HFFc6 (cell line): ENCODE measurements at regions not wholly inside any gene's neighbourhood (a gene's known extent, or its start where the extent isn't known, plus 50 kb on each side); places are given as distances from the start of the nearest gene placed in this dataset.

Source experiments
- DNase-seq: peaks from one replicate; pipeline ENCODE4 v3.0.0-alpha.2; 2018
- H3K27ac Mint-ChIP-seq: 2 replicates; pipeline ENCODE4 v1.8.0; 2020; ENCODE audit warnings: mild to moderate bottlenecking, mixed read lengths
- H3K27me3 Mint-ChIP-seq: 2 replicates; pipeline ENCODE4 v1.8.0; 2021; ENCODE audit warnings: mild to moderate bottlenecking, moderate library complexity, mixed read lengths; ENCODE audit not compliant: insufficient read depth
- H3K36me3 Mint-ChIP-seq: 2 replicates; pipeline ENCODE4 v1.8.0; 2021; ENCODE audit warnings: low read depth, mixed read lengths
- H3K4me1 Mint-ChIP-seq: 2 replicates; pipeline ENCODE4 v1.8.0; 2020; ENCODE audit warnings: low read depth, mixed read lengths
- H3K4me3 Mint-ChIP-seq: 2 replicates; pipeline ENCODE4 v1.8.0; 2020; ENCODE audit warnings: mild to moderate bottlenecking, moderate library complexity, mixed read lengths
- H3K9me3 Mint-ChIP-seq: 2 replicates; pipeline ENCODE4 v1.8.0; 2020; ENCODE audit warnings: mild to moderate bottlenecking, mixed read lengths
- CTCF ChIP-seq: fragments of 200-600 bp; sonication (generic); IDR thresholded peaks from 2 replicates; pipeline ENCODE4 v1.5.0; 2021; ENCODE audit warnings: antibody characterized with exemption, mild to moderate bottlenecking

GRCh38 chr2:139080244-139080643 lies 300.1 kb upstream of the NXPH2 start:
- Mint-ChIP-seq H3K9me3 (peaks cover 43% of the 10 kb centered on the region), H3K27me3 (no peaks in the 10 kb centered on the region; the same call in 1 of the 2 replicates), H3K27ac (no peak overlapping the region), H3K4me1 (no peaks in the 10 kb centered on the region), H3K36me3 (no peaks in the 10 kb centered on the region), H3K4me3 (no peak overlapping the region)
- TF ChIP-seq CTCF = no peak
- DNase-seq = no peak

- Mint-ChIP-seq H3K9me3 (peaks cover 39% of the 10 kb centered on the region), H3K27ac (no peak overlapping the region), H3K36me3 (no peaks in the 10 kb centered on the region), H3K27me3 (no peaks in the 10 kb centered on the region; the same call in 1 of the 2 replicates), H3K4me1 (no peaks in the 10 kb centered on the region), H3K4me3 (no peak overlapping the region)
- TF ChIP-seq CTCF = no peak
- DNase-seq = no peak
Observed at GRCh38 chr2:139079311-139079710, 299.1 kb upstream of the NXPH2 start.

- DNase-seq = no peak
- Mint-ChIP-seq H3K27ac (no peak overlapping the region), H3K4me3 (no peak overlapping the region), H3K27me3 (no peaks in the 10 kb centered on the region; the same call in 1 of the 2 replicates), H3K4me1 (no peaks in the 10 kb centered on the region), H3K36me3 (no peaks in the 10 kb centered on the region), H3K9me3 (peaks cover 42% of the 10 kb centered on the region)
- no peak for TF ChIP-seq CTCF
Observed at GRCh38 chr2:139078376-139078775, 298.2 kb upstream of the NXPH2 start.

GRCh38 chr2:139077099-139077737 lies 297.0 kb upstream of the NXPH2 start:
- no peak overlapping the region for H3K4me3 Mint-ChIP-seq
- no peak overlapping the region for H3K27ac Mint-ChIP-seq
- H3K36me3 Mint-ChIP-seq = no peaks in the 10 kb centered on the region
- H3K9me3 Mint-ChIP-seq = peaks cover 45% of the 10 kb centered on the region
- no peak for DNase-seq
- TF ChIP-seq CTCF = no peak
- no peaks in the 10 kb centered on the region; the same call in 1 of the 2 replicates for H3K27me3 Mint-ChIP-seq
- no peaks in the 10 kb centered on the region for H3K4me1 Mint-ChIP-seq

- Mint-ChIP-seq H3K27me3 (no peaks in the 10 kb centered on the region; the same call in 1 of the 2 replicates), H3K36me3 (no peaks in the 10 kb centered on the region; the same call in 1 of the 2 replicates), H3K9me3 (peaks cover 35% of the 10 kb centered on the region), H3K4me1 (no peaks in the 10 kb centered on the region), H3K27ac (no peak overlapping the region), H3K4me3 (no peak overlapping the region)
- DNase-seq = no peak
- no peak for TF ChIP-seq CTCF
Observed at GRCh38 chr2:139067874-139068273, 287.7 kb upstream of the NXPH2 start.
